ENCODE measurements at regions not wholly inside any gene's neighbourhood (a gene's known extent, or its start where the extent isn't known, plus 50 kb on each side); places are given as distances from the start of the nearest gene placed in this dataset.

- TF ChIP-seq YY1 (IDR thresholded peaks at IDR 0.05; ENCODE audit: low read depth, low read length) (no peak), FOS (IDR thresholded peaks at IDR 0.05; ENCODE audit: borderline replicate concordance, extremely low read depth, insufficient read length) (no peak), CTCF (IDR thresholded peaks at IDR 0.05 in 2 of 3, conservative IDR thresholded peaks at IDR 0.05 in 1 of 3; ENCODE audit: control insufficient read depth in 2 of 3, extremely low read depth in 1 of 3, insufficient read depth in 1 of 3, low read depth in 3 of 3, low read length in 3 of 3) (no peak), FOXM1 (IDR thresholded peaks at IDR 0.05; ENCODE audit: low read depth, low read length) (no peak), ZNF274 (IDR thresholded peaks at IDR 0.05; ENCODE audit: insufficient read depth, insufficient read length) (no peak), HDGF (IDR thresholded peaks at IDR 0.05) (no peak), NRF1 (conservative IDR thresholded peaks at IDR 0.05; ENCODE audit: low read depth, low read length) (no peak), HCFC1 (IDR thresholded peaks at IDR 0.05; ENCODE audit: low read length) (no peak), USF1 (IDR thresholded peaks at IDR 0.05; ENCODE audit: borderline replicate concordance, extremely low read length, insufficient read depth, low read depth, low read length) (no peak), RCOR1 (conservative IDR thresholded peaks at IDR 0.05; ENCODE audit: low read depth, low read length) (no peak), CHD1 (IDR thresholded peaks at IDR 0.05; ENCODE audit: low read depth, low read length) (no peak)
Measured at GRCh38 chr5:8458038-8458383, 589.1 kb downstream of the MTRR start.

Measured in GM12878 (cell line).